ENCODE measurements at regions not wholly inside any gene's neighbourhood (a gene's known extent, or its start where the extent isn't known, plus 50 kb on each side); places are given as distances from the start of the nearest gene placed in this dataset.

DNA sequence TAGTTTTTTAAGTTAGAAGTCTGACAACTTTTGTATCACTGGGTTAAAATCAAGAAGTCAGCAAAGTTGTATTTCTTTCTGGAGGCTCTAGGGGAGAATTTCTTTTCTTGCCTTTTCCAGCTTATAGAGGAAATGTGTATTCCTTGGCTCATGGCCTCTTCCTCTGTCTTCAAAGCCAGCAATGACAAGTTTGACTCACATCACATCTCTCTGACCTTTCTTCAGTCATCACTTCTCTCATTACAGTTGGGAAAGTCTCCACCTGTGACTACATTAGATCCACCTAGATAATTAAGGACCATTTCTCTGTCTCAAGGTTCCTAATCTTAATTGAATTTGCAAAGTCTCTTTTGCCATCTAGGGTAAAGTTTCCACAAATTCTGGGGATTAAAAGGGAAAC lies 339.9 kb downstream of the TENT4A start:
- Histone ChIP-seq H4K91ac (replicated peaks; ENCODE audit: insufficient read length, low read length) (no peak overlapping the region), H3K79me2 (ENCODE audit: control insufficient read depth in 1 of 2, insufficient read depth in 2 of 2, low read length in 2 of 2) (no peaks in the 10 kb centered on the region), H3K4me1 (replicated peaks in 1 of 4; ENCODE audit: control insufficient read depth in 3 of 4, insufficient read depth in 4 of 4, low read length in 3 of 4) (no peaks in the 10 kb centered on the region), H3K14ac (ENCODE audit: insufficient read length) (no peak overlapping the region), H2BK5ac (ENCODE audit: low read depth, low read length) (no peak overlapping the region), H3K23me2 (ENCODE audit: low read depth, low read length) (peaks cover 2% of the 10 kb centered on the region; the same call in 1 of the 2 replicates), H3K27ac (ENCODE audit: low read depth, low read length) (no peak overlapping the region), H2BK15ac (ENCODE audit: low read length) (no peak overlapping the region), H3K4ac (replicated peaks; ENCODE audit: insufficient read length, low read depth, low read length) (no peak overlapping the region), H4K8ac (ENCODE audit: extremely low read depth, insufficient read depth, low read length) (no peak overlapping the region), H3K18ac (ENCODE audit: extremely low read depth, low read length) (no peak overlapping the region), H3K9me3 (ENCODE audit: insufficient read depth in 2 of 2, low read depth in 1 of 2, low read length in 1 of 2) (0 out of 4 replicates have a peak, but pooled peaks cover 0 to 3% of the 10 kb centered on the region in 2 experiments), H3K36me3 (ENCODE audit: control insufficient read depth in 2 of 4, insufficient read depth in 4 of 4, low read length in 3 of 4) (no peaks in the 10 kb centered on the region), H2BK12ac (ENCODE audit: low read depth, low read length) (no peak overlapping the region), H3K56ac (replicated peaks; ENCODE audit: insufficient read length, low read depth, low read length) (no peak overlapping the region), H4K20me1 (replicated peaks in 1 of 2; ENCODE audit: control insufficient read depth in 1 of 2, insufficient read depth in 2 of 2, low read length in 2 of 2) (no peaks in the 10 kb centered on the region), H2AFZ (ENCODE audit: low read length) (no peak overlapping the region), H2BK20ac (ENCODE audit: low read length) (no peak overlapping the region), H3K23ac (ENCODE audit: insufficient read length) (no peak overlapping the region), H4K5ac (ENCODE audit: insufficient read length, low read depth, low read length) (no peak overlapping the region), H3K4me2 (ENCODE audit: insufficient read depth in 1 of 2, low read depth in 2 of 2, low read length in 2 of 2) (no peak overlapping the region), H2BK120ac (replicated peaks; ENCODE audit: low read depth, low read length) (no peak overlapping the region), H3K79me1 (ENCODE audit: low read depth, low read length) (no peaks in the 10 kb centered on the region), H3K27me3 (replicated peaks in 1 of 4; ENCODE audit: control insufficient read depth in 3 of 4, extremely low read depth in 1 of 4, insufficient read depth in 3 of 4, low read length in 3 of 4) (no peaks in the 10 kb centered on the region), H3K4me3 (ENCODE audit: extremely low read depth in 1 of 4, insufficient read depth in 2 of 4, low read depth in 3 of 4, low read length in 4 of 4) (no peak overlapping the region), H3K9ac (replicated peaks in 1 of 4; ENCODE audit: extremely low read depth in 1 of 4, low read depth in 3 of 4, low read length in 3 of 4) (no peak overlapping the region), H2AK5ac (ENCODE audit: low read depth, low read length) (no peak overlapping the region)
- POLR2A ChIA-PET (ENCODE audit: partially characterized antibody): no interaction called here
- no peak for FAIRE-seq
- CTCF ChIA-PET (ENCODE audit: partially characterized antibody): interaction anchor here (0.6 to 1.1 kb wide), 2 partner anchors 463 to 805 kb away, joined by 4 read pairs; no protein-coding TSS in a partner anchor
- DNase-seq (ENCODE audit: low read depth in 1 of 2, low spot score in 2 of 2): no peak
- no peak for TF ChIP-seq POU5F1 (IDR thresholded peaks at IDR 0.05; ENCODE audit: low read depth, low read length)
- TF ChIP-seq, protein P1, sequence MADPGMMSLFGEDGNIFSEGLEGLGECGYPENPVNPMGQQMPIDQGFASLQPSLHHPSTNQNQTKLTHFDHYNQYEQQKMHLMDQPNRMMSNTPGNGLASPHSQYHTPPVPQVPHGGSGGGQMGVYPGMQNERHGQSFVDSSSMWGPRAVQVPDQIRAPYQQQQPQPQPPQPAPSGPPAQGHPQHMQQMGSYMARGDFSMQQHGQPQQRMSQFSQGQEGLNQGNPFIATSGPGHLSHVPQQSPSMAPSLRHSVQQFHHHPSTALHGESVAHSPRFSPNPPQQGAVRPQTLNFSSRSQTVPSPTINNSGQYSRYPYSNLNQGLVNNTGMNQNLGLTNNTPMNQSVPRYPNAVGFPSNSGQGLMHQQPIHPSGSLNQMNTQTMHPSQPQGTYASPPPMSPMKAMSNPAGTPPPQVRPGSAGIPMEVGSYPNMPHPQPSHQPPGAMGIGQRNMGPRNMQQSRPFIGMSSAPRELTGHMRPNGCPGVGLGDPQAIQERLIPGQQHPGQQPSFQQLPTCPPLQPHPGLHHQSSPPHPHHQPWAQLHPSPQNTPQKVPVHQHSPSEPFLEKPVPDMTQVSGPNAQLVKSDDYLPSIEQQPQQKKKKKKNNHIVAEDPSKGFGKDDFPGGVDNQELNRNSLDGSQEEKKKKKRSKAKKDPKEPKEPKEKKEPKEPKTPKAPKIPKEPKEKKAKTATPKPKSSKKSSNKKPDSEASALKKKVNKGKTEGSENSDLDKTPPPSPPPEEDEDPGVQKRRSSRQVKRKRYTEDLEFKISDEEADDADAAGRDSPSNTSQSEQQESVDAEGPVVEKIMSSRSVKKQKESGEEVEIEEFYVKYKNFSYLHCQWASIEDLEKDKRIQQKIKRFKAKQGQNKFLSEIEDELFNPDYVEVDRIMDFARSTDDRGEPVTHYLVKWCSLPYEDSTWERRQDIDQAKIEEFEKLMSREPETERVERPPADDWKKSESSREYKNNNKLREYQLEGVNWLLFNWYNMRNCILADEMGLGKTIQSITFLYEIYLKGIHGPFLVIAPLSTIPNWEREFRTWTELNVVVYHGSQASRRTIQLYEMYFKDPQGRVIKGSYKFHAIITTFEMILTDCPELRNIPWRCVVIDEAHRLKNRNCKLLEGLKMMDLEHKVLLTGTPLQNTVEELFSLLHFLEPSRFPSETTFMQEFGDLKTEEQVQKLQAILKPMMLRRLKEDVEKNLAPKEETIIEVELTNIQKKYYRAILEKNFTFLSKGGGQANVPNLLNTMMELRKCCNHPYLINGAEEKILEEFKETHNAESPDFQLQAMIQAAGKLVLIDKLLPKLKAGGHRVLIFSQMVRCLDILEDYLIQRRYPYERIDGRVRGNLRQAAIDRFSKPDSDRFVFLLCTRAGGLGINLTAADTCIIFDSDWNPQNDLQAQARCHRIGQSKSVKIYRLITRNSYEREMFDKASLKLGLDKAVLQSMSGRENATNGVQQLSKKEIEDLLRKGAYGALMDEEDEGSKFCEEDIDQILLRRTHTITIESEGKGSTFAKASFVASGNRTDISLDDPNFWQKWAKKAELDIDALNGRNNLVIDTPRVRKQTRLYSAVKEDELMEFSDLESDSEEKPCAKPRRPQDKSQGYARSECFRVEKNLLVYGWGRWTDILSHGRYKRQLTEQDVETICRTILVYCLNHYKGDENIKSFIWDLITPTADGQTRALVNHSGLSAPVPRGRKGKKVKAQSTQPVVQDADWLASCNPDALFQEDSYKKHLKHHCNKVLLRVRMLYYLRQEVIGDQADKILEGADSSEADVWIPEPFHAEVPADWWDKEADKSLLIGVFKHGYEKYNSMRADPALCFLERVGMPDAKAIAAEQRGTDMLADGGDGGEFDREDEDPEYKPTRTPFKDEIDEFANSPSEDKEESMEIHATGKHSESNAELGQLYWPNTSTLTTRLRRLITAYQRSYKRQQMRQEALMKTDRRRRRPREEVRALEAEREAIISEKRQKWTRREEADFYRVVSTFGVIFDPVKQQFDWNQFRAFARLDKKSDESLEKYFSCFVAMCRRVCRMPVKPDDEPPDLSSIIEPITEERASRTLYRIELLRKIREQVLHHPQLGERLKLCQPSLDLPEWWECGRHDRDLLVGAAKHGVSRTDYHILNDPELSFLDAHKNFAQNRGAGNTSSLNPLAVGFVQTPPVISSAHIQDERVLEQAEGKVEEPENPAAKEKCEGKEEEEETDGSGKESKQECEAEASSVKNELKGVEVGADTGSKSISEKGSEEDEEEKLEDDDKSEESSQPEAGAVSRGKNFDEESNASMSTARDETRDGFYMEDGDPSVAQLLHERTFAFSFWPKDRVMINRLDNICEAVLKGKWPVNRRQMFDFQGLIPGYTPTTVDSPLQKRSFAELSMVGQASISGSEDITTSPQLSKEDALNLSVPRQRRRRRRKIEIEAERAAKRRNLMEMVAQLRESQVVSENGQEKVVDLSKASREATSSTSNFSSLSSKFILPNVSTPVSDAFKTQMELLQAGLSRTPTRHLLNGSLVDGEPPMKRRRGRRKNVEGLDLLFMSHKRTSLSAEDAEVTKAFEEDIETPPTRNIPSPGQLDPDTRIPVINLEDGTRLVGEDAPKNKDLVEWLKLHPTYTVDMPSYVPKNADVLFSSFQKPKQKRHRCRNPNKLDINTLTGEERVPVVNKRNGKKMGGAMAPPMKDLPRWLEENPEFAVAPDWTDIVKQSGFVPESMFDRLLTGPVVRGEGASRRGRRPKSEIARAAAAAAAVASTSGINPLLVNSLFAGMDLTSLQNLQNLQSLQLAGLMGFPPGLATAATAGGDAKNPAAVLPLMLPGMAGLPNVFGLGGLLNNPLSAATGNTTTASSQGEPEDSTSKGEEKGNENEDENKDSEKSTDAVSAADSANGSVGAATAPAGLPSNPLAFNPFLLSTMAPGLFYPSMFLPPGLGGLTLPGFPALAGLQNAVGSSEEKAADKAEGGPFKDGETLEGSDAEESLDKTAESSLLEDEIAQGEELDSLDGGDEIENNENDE (IDR thresholded peaks at IDR 0.05; ENCODE audit: insufficient replicate concordance, low read length): no peak

Measured in H1 (cell line).